HEK293T (cell line): ENCODE measurements at regions not wholly inside any gene's neighbourhood (a gene's known extent, or its start where the extent isn't known, plus 50 kb on each side); places are given as distances from the start of the nearest gene placed in this dataset.

Source experiments
- ARNT ChIP-seq: fragments of 450-650 bp; IDR thresholded peaks from 2 replicates; pipeline ENCODE4 v1.6.1; 2017; ENCODE audit warnings: mild to moderate bottlenecking
- BHLHE40 ChIP-seq: fragments of 450-650 bp; IDR thresholded peaks from 2 replicates; pipeline ENCODE4 v1.6.1; 2016; ENCODE audit warnings: mild to moderate bottlenecking, moderate library complexity, borderline replicate concordance
- ELF4 ChIP-seq: fragments of 450-650 bp; IDR thresholded peaks from 2 replicates; pipeline ENCODE4 v1.6.1; 2017; ENCODE audit warnings: antibody characterized with exemption
- FOXK2 ChIP-seq: fragments of 450-650 bp; IDR thresholded peaks from 2 replicates; pipeline ENCODE4 v1.6.1; 2016; ENCODE audit warnings: mild to moderate bottlenecking
- FOXM1 ChIP-seq: fragments of 450-650 bp; IDR thresholded peaks from 2 replicates; pipeline ENCODE4 v1.6.1; 2017; ENCODE audit warnings: mild to moderate bottlenecking, borderline replicate concordance
- NFRKB ChIP-seq: fragments of 450-650 bp; IDR thresholded peaks from 2 replicates; pipeline ENCODE4 v1.6.1; 2016; ENCODE audit warnings: mild to moderate bottlenecking, moderate library complexity
- SP1 ChIP-seq: fragments of 450-650 bp; IDR thresholded peaks from 2 replicates; pipeline ENCODE4 v1.6.1; 2017
- SUZ12 ChIP-seq: fragments of 450-650 bp; IDR thresholded peaks from 2 replicates; pipeline ENCODE4 v1.6.1; 2016; ENCODE audit warnings: mild to moderate bottlenecking
- TARDBP ChIP-seq: fragments of 450-650 bp; IDR thresholded peaks from 2 replicates; pipeline ENCODE4 v1.6.1; 2016

- TF ChIP-seq ELF4, result no peak
- TF ChIP-seq SP1, result no peak
- TF ChIP-seq TARDBP, result no peak
- no peak for TF ChIP-seq FOXK2
- TF ChIP-seq ARNT, result no peak
- no peak for TF ChIP-seq NFRKB
- no peak for TF ChIP-seq SUZ12
- no peak for TF ChIP-seq BHLHE40
- no peak for TF ChIP-seq FOXM1
Observed at GRCh38 chr9:126754436-126755316, 50.2 kb upstream of the ZBTB43 start.
